OCI-LY1 (cell line): ENCODE measurements at regions not wholly inside any gene's neighbourhood (a gene's known extent, or its start where the extent isn't known, plus 50 kb on each side); places are given as distances from the start of the nearest gene placed in this dataset.
"Not testable (repeated sequence)": the region's sequence is repeated elsewhere in the genome, so short reads cannot be mapped to it uniquely, and the experiment has no call there.

Experiments
- EZH2 ChIP-seq: fragments of 200-600 bp; sonication (generic), shearing (Covaris generic); IDR thresholded peaks from 2 replicates; pipeline ENCODE4 v1.8.0; 2017; ENCODE audit warnings: borderline replicate concordance, mixed run types, mild to moderate bottlenecking, antibody characterized with exemption, low read length, moderate library complexity, mixed read lengths
- TF ChIP-seq, protein P1 (sequence below): fragments of 200-600 bp; sonication (generic), shearing (Covaris generic); IDR thresholded peaks from 2 replicates; pipeline ENCODE4 v1.5.1; 2017; ENCODE audit warnings: mild to moderate bottlenecking, antibody characterized with exemption, low read length, moderate library complexity, mixed read lengths

GRCh38 chr6:51202653-51203052 lies 384.0 kb downstream of the TFAP2B start:
- TF ChIP-seq, protein P1, sequence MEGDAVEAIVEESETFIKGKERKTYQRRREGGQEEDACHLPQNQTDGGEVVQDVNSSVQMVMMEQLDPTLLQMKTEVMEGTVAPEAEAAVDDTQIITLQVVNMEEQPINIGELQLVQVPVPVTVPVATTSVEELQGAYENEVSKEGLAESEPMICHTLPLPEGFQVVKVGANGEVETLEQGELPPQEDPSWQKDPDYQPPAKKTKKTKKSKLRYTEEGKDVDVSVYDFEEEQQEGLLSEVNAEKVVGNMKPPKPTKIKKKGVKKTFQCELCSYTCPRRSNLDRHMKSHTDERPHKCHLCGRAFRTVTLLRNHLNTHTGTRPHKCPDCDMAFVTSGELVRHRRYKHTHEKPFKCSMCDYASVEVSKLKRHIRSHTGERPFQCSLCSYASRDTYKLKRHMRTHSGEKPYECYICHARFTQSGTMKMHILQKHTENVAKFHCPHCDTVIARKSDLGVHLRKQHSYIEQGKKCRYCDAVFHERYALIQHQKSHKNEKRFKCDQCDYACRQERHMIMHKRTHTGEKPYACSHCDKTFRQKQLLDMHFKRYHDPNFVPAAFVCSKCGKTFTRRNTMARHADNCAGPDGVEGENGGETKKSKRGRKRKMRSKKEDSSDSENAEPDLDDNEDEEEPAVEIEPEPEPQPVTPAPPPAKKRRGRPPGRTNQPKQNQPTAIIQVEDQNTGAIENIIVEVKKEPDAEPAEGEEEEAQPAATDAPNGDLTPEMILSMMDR: not testable (repeated sequence)
- TF ChIP-seq EZH2: not testable (repeated sequence)
